ENCODE measurements at regions not wholly inside any gene's neighbourhood (a gene's known extent, or its start where the extent isn't known, plus 50 kb on each side); places are given as distances from the start of the nearest gene placed in this dataset.

DNA sequence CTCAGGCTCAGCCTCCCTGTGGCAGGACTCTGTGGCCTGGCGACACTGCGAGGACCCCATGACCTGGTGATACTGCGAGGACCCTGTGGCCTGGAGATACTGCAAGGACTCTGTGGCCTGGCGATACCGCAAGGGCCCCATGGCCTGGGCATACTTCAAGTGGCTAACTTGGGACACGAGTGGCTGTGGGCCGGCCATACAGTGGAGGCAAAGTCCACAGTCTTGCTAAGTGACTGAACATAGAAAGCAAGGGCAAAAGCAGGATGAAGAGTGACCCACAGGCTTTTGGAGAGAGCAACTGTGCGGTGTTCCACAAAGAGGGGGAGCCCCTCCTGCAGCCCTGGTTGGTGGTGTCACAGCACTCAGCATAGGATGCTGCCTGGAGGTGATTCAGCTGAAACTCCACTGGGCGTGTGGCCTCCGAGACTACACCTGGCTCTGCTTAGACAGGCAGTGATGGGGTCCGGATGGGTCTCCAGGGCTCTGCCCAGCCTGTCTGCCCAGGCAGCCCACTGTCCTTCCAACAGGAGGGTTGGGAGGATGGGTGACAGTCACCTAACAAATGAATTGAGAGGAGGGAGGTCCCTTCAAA lies 691.0 kb upstream of the HS6ST1 start:
- DNase-seq (ENCODE audit: low read depth, low spot score) = no peak
- no peak overlapping the region for H3K4me3 ChIP-seq (ENCODE audit: low read depth, low read length)
- TF ChIP-seq, protein P1, sequence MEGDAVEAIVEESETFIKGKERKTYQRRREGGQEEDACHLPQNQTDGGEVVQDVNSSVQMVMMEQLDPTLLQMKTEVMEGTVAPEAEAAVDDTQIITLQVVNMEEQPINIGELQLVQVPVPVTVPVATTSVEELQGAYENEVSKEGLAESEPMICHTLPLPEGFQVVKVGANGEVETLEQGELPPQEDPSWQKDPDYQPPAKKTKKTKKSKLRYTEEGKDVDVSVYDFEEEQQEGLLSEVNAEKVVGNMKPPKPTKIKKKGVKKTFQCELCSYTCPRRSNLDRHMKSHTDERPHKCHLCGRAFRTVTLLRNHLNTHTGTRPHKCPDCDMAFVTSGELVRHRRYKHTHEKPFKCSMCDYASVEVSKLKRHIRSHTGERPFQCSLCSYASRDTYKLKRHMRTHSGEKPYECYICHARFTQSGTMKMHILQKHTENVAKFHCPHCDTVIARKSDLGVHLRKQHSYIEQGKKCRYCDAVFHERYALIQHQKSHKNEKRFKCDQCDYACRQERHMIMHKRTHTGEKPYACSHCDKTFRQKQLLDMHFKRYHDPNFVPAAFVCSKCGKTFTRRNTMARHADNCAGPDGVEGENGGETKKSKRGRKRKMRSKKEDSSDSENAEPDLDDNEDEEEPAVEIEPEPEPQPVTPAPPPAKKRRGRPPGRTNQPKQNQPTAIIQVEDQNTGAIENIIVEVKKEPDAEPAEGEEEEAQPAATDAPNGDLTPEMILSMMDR (IDR thresholded peaks at IDR 0.05; ENCODE audit: low read depth, low read length) = no peak
- in situ Hi-C loops (cut with HindIII; ENCODE audit: low sequenced_read_pairs) = no loop called here

DNA sequence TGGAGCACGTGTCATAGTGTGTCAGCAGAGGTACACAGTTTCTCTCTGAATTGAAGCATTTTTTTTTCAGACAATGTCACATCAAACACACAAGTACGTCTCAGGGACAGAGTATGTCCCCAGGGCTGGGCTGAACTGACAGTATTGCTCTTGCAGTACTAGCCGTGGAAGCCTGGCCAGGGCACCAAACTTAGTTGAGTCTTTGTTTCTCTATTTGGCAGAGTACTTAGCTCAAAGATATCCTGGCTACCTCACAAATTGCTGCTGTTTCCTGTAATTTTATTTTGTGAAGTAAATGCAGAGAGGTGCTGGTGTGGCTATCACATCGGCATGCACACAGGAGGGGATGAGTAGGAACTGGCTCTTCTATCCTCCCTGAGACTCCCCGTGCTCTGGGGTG lies 691.6 kb upstream of the HS6ST1 start:
- no peak overlapping the region for H3K4me3 ChIP-seq (ENCODE audit: low read depth, low read length)
- TF ChIP-seq, protein P1 (IDR thresholded peaks at IDR 0.05; ENCODE audit: low read depth, low read length) = no peak
- in situ Hi-C loops (cut with HindIII; ENCODE audit: low sequenced_read_pairs) = no loop called here
- no peak for DNase-seq (ENCODE audit: low read depth, low spot score)

DNA sequence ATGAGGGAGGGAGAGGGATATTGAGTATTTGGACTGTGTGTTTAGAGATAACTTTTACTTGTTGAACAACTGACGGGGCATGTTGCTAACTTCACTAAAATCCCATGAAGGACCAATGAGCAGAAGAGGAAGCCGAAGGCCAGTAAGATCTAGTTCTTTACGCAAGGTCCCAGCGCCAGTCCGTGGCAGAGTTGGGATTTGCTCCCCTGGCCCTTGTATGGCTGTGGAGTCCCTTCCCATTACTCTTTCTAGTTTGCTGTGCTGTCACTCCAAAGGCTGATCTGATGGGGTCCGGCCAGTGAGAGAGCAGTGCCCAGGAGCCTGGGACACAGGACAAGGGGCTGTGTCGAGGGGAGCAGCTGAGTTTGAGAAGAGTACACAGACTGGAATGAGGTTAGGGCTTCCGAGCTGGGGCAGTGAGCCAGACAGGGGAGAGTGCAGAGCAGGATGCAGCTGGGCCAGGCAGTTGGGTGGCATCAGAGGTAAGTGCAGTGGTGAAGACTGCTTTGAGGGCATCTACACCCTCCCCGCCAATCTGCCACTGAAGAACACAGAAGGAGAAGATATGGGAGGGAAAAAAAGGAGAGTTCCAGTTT lies 692.9 kb upstream of the HS6ST1 start:
- TF ChIP-seq, protein P1 (IDR thresholded peaks at IDR 0.05; ENCODE audit: low read depth, low read length) = no peak
- DNase-seq (ENCODE audit: low read depth, low spot score) = no peak
- in situ Hi-C loops (cut with HindIII; ENCODE audit: low sequenced_read_pairs) = no loop called here
- H3K4me3 ChIP-seq (ENCODE audit: low read depth, low read length) = no peak overlapping the region

DNA sequence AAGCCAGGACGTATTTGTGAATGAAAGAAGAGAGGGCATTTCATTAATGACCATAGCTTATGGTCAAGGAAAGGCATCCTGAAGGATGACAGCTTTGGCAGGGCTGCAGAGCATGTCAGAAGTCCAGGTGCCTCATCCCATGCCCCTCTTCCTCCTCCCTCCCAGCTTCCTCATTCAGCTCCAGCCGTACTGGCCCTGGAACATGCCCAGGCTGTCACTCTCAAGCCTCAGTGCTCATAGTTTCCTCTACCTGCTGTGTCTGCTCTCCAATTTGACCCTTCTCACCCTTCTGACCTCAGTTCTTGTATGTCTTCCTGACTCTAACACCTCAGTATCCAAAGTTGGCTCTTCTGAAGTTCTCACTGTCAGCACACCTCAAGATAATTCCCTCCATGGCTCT lies 695.8 kb upstream of the HS6ST1 start:
- no peak for DNase-seq (ENCODE audit: low read depth, low spot score)
- in situ Hi-C loops (cut with HindIII; ENCODE audit: low sequenced_read_pairs) = no loop called here
- TF ChIP-seq, protein P1 (IDR thresholded peaks at IDR 0.05; ENCODE audit: low read depth, low read length) = no peak
- H3K4me3 ChIP-seq (ENCODE audit: low read depth, low read length) = no peak overlapping the region

DNA sequence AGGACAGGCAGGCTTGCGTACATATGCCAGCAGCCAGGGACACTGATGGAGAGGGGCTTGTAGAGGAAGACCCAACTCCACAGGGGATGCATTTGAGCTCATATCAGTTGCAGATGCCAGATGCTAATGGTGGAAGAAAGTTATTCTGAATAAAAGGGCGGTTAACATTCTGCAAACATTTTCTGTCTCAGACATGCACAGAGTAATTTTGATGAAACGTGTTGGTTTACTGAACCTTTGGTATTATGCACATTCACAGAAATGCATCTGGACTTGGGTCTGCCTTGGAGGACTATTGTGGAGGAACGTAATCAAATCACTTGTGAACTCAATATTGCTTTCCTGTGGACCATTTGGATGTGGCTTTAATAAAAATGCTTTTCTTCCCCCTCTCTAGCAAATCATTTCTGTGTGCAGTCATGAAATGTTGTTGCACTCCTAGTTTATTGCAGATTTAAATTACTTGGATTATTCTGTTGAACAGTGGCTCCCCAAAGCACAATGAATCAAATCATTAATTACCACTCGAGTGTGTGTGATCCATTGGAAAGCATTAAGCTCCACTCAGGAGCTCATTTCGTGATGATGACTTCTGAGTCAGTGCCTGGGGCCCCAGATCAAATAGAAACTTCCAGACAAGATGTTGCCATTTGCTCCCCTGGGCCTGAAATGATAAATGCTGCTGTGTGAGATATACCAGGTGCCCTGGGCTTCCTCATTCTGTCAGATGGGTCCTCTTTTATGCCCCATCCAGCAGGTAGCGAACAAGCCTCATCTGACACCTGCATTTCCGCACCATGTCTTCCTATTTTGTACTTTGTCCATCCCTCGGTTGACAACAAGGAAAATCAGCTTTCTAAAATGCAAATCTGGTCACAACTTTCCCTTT lies 697.0 kb upstream of the HS6ST1 start:
- H3K4me3 ChIP-seq (ENCODE audit: low read depth, low read length) = no peak overlapping the region

DNA sequence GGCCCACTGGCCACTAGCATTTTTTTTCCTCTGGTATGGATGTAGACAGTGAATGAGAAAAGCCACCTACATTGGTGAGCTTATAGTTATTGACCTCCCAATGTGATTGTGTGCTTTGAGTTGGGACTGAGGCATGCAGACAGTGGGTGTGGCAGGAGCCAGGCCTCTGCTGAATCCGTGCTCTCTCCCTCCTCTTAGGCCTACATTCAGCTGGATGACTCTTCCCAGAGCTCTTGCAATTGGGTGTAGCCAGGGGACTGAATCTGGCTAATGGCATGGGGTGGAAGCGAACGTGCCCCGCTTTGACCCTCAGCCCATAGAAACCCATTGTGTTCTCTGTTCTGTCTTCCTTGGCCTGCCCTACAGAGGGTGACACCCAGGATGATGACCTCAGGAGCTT lies 698.3 kb upstream of the HS6ST1 start:
- TF ChIP-seq, protein P1 (IDR thresholded peaks at IDR 0.05; ENCODE audit: low read depth, low read length) = no peak

More for the DNA sequence above, 697.0 kb upstream of the HS6ST1 start:
- DNase-seq (ENCODE audit: low read depth, low spot score) = no peak
- in situ Hi-C loops (cut with HindIII; ENCODE audit: low sequenced_read_pairs) = no loop called here
- TF ChIP-seq, protein P1 (IDR thresholded peaks at IDR 0.05; ENCODE audit: low read depth, low read length) = no peak

More for the DNA sequence above, 698.3 kb upstream of the HS6ST1 start:
- no peak overlapping the region for H3K4me3 ChIP-seq (ENCODE audit: low read depth, low read length)
- DNase-seq (ENCODE audit: low read depth, low spot score) = no peak
- in situ Hi-C loops (cut with HindIII; ENCODE audit: low sequenced_read_pairs) = no loop called here
